Astrocyte (in vitro differentiated cells and primary cell): ENCODE measurements at regions not wholly inside any gene's neighbourhood (a gene's known extent, or its start where the extent isn't known, plus 50 kb on each side); places are given as distances from the start of the nearest gene placed in this dataset.

Experiments used
- EZH2 ChIP-seq: IDR thresholded peaks from 2 replicates; pipeline ENCODE4 v1.6.1; 2012; ENCODE audit warnings: mild to moderate bottlenecking, low read length, inconsistent platforms; ENCODE audit not compliant: insufficient read depth
- TF ChIP-seq, protein P1 (sequence below): IDR thresholded peaks from 2 replicates; pipeline ENCODE4 v1.5.1; 2011; ENCODE audit warnings: low read depth, mild to moderate bottlenecking, inconsistent platforms, low read length, moderate library complexity; ENCODE audit not compliant: insufficient read depth

DNA sequence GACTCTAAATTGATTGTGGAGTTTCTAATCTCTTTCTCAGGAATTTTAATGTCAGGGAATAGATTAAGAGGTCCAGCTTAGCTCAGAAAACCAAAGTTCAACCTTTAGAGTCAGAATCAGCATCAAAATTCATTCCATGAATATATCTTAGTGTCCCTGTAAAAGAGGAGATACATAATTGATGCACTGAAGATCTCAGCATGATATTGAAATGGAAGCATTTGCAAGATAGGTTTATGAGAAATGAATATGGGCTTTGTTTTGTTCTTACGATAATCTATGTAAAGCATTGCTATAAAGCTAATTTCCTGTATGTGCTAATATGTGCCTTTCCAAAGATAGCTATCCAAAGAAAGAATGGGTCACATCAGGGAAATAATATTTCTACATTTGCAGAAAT is 404.5 kb upstream of the HSF2 start:
- TF ChIP-seq, protein P1, sequence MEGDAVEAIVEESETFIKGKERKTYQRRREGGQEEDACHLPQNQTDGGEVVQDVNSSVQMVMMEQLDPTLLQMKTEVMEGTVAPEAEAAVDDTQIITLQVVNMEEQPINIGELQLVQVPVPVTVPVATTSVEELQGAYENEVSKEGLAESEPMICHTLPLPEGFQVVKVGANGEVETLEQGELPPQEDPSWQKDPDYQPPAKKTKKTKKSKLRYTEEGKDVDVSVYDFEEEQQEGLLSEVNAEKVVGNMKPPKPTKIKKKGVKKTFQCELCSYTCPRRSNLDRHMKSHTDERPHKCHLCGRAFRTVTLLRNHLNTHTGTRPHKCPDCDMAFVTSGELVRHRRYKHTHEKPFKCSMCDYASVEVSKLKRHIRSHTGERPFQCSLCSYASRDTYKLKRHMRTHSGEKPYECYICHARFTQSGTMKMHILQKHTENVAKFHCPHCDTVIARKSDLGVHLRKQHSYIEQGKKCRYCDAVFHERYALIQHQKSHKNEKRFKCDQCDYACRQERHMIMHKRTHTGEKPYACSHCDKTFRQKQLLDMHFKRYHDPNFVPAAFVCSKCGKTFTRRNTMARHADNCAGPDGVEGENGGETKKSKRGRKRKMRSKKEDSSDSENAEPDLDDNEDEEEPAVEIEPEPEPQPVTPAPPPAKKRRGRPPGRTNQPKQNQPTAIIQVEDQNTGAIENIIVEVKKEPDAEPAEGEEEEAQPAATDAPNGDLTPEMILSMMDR: no peak
- no peak for TF ChIP-seq EZH2
